Sigmoid colon (tissue), 6 donors: ENCODE measurements at regions not wholly inside any gene's neighbourhood (a gene's known extent, or its start where the extent isn't known, plus 50 kb on each side); places are given as distances from the start of the nearest gene placed in this dataset.
"Not testable (repeated sequence)": the region's sequence is repeated elsewhere in the genome, so short reads cannot be mapped to it uniquely, and the experiment has no call there.

ENCODE experiments used
- DNase-seq: peaks from one replicate; pipeline ENCODE4 v3.0.0-alpha.2; 2019
- H3K27ac ChIP-seq, 4 donors: fragments of 200-600 bp; sonication (generic); one replicate each; pipeline ENCODE4 v1.5.1; 2016 to 2019; ENCODE audit warnings: mild to moderate bottlenecking in 1 of 4
- H3K27me3 ChIP-seq, 3 donors: fragments of 200-600 bp; sonication (generic); one replicate each; pipeline ENCODE4 v1.5.1; 2019; ENCODE audit warnings: mild to moderate bottlenecking in 1 of 3
- H3K36me3 ChIP-seq, 4 donors: fragments of 200-600 bp; sonication (generic); one replicate each; pipeline ENCODE4 v1.5.1; 2016 to 2019
- H3K4me1 ChIP-seq, 4 donors: fragments of 200-600 bp; sonication (generic); one replicate each; pipeline ENCODE4 v1.5.1; 2017 to 2019
- H3K4me3 ChIP-seq, 4 donors: fragments of 200-600 bp; sonication (generic); one replicate each; pipeline ENCODE4 v1.5.1; 2017 to 2019; ENCODE audit warnings: mild to moderate bottlenecking in 2 of 4, moderate library complexity in 1 of 4
- H3K9me3 ChIP-seq, 4 donors: fragments of 200-600 bp in 3 of 4; sonication (generic) in 3 of 4; one replicate each; pipeline versions ENCODE4 v1.5.1 to v1.6.1; 2013 to 2019
- CTCF ChIP-seq, 4 experiments: fragments of 450-650 bp in 3 of 4; fragments of 200-600 bp in 1 of 4; IDR thresholded peaks; one replicate each; pipeline ENCODE4 v1.5.1; 2016 to 2019; ENCODE audit warnings: antibody characterized with exemption in 4 of 4, mild to moderate bottlenecking in 3 of 4, moderate library complexity in 2 of 4
- EP300 ChIP-seq, 4 donors: sonication (generic); formaldehyde crosslinking; IDR thresholded peaks; one replicate each; pipeline ENCODE4 v1.6.1; 2017; ENCODE audit warnings: antibody characterized with exemption in 4 of 4
- POLR2A ChIP-seq, 2 donors: fragments of 450-650 bp; IDR thresholded peaks; one replicate each; pipeline ENCODE4 v1.6.1; 2016; ENCODE audit warnings: antibody characterized with exemption in 2 of 2, mild to moderate bottlenecking in 2 of 2, moderate library complexity in 2 of 2
- POLR2AphosphoS5 ChIP-seq, 4 donors: sonication (generic); formaldehyde crosslinking; IDR thresholded peaks; one replicate each; pipeline ENCODE4 v1.6.1; 2017; ENCODE audit warnings: antibody characterized with exemption in 4 of 4
- WGBS, 2 donors: extraction: QIAGEN DNeasy Blood & Tissue Kit; methylation state at CpG; one replicate each; pipeline ENCODE4 v1.1.7; 2013; 5-methylcytosine and 5-hydroxymethylcytosine counted together
- intact Hi-C: fragments of 100-400 bp; cut with DNase I; formaldehyde crosslinking; loops from one replicate; pipeline ENCODE4 v1.15.1; 2023
- donor health status: healthy with polysubstance abuse.
- donor health status: healthy.

- Histone ChIP-seq H3K27ac (no peak overlapping the region), H3K4me3 (no peak overlapping the region), H3K27me3 (no peaks in the 10 kb centered on the region), H3K4me1 (peaks cover 0 to 6% (median 3%) of the 10 kb centered on the region in 4 donors), H3K9me3 (peaks cover 0 to 7% (median 0%) of the 10 kb centered on the region in 4 donors), H3K36me3 (no peaks in the 10 kb centered on the region)
- WGBS, 2 donors: 87 to 94% methylated on average over 3 of the region's 3 CpGs
- no peak for DNase-seq
- intact Hi-C loops: no loop called here
- no peak for TF ChIP-seq POLR2AphosphoS5 (IDR thresholded peaks at IDR 0.05)
- no peak for TF ChIP-seq EP300 (IDR thresholded peaks at IDR 0.05)
- no peak for TF ChIP-seq POLR2A (IDR thresholded peaks at IDR 0.05)
- TF ChIP-seq CTCF (IDR thresholded peaks at IDR 0.05): no peak
These were observed 89.9 kb upstream of the KCNMA1 start for GRCh38 chr10:77727481-77727880.

GRCh38 chr10:77726732-77727131, 89.1 kb upstream of the KCNMA1 start:
- Histone ChIP-seq H3K4me1 (peaks cover 0 to 6% (median 3%) of the 10 kb centered on the region in 4 donors), H3K36me3 (no peaks in the 10 kb centered on the region), H3K9me3 (peaks cover 0 to 7% (median 0%) of the 10 kb centered on the region in 4 donors), H3K27ac (no peak overlapping the region), H3K4me3 (no peak overlapping the region), H3K27me3 (no peaks in the 10 kb centered on the region)
- no peak for DNase-seq
- WGBS, 2 donors: 60 to 78% methylated on average over 3 of the region's 3 CpGs
- TF ChIP-seq POLR2AphosphoS5 (IDR thresholded peaks at IDR 0.05) (no peak), POLR2A (IDR thresholded peaks at IDR 0.05) (no peak), CTCF (IDR thresholded peaks at IDR 0.05) (no peak), EP300 (IDR thresholded peaks at IDR 0.05) (no peak)
- intact Hi-C loops: no loop called here

- WGBS, 2 donors: 96 to 97% methylated on average over 1 of the region's 1 CpG
- Histone ChIP-seq H3K9me3 (peaks cover 0 to 7% (median 0%) of the 10 kb centered on the region in 4 donors), H3K4me3 (no peak overlapping the region), H3K4me1 (peaks cover 0 to 6% (median 3%) of the 10 kb centered on the region in 4 donors), H3K27me3 (no peaks in the 10 kb centered on the region), H3K27ac (no peak overlapping the region), H3K36me3 (no peaks in the 10 kb centered on the region)
- DNase-seq: no peak
- TF ChIP-seq POLR2A (IDR thresholded peaks at IDR 0.05): no peak
- no peak for TF ChIP-seq POLR2AphosphoS5 (IDR thresholded peaks at IDR 0.05)
- no peak for TF ChIP-seq EP300 (IDR thresholded peaks at IDR 0.05)
- no peak for TF ChIP-seq CTCF (IDR thresholded peaks at IDR 0.05)
- intact Hi-C loops: no loop called here
These were observed 88.7 kb upstream of the KCNMA1 start for GRCh38 chr10:77726301-77726700.

GRCh38 chr10:77724820-77725219, 87.2 kb upstream of the KCNMA1 start:
- Histone ChIP-seq H3K4me3 (no peak overlapping the region), H3K9me3 (peaks cover 0 to 7% (median 0%) of the 10 kb centered on the region in 4 donors), H3K27ac (no peak overlapping the region), H3K27me3 (no peaks in the 10 kb centered on the region), H3K4me1 (peaks cover 0 to 6% (median 3%) of the 10 kb centered on the region in 4 donors), H3K36me3 (no peaks in the 10 kb centered on the region)
- TF ChIP-seq EP300 (IDR thresholded peaks at IDR 0.05): no peak
- no peak for TF ChIP-seq POLR2AphosphoS5 (IDR thresholded peaks at IDR 0.05)
- no peak for TF ChIP-seq POLR2A (IDR thresholded peaks at IDR 0.05)
- no peak for TF ChIP-seq CTCF (IDR thresholded peaks at IDR 0.05)
- WGBS, 2 donors: 70 to 84% methylated on average over 2 of the region's 2 CpGs
- DNase-seq: no peak
- intact Hi-C loops: no loop called here

GRCh38 chr10:77723376-77723775, 85.8 kb upstream of the KCNMA1 start:
- no peak for DNase-seq
- H3K36me3 ChIP-seq: no peaks in the 10 kb centered on the region
- H3K27me3 ChIP-seq: no peaks in the 10 kb centered on the region
- TF ChIP-seq EP300 (IDR thresholded peaks at IDR 0.05) (no peak), POLR2A (IDR thresholded peaks at IDR 0.05) (no peak), CTCF (IDR thresholded peaks at IDR 0.05) (no peak), POLR2AphosphoS5 (IDR thresholded peaks at IDR 0.05) (no peak)
- H3K9me3 ChIP-seq: peaks cover 0 to 7% (median 0%) of the 10 kb centered on the region in 4 donors
- no peak overlapping the region for H3K4me3 ChIP-seq
- peaks cover 0 to 6% (median 3%) of the 10 kb centered on the region in 4 donors for H3K4me1 ChIP-seq
- H3K27ac ChIP-seq: no peak overlapping the region
- WGBS, 2 donors: 73 to 78% methylated on average over 5 of the region's 5 CpGs
- intact Hi-C loops: no loop called here

- H3K27me3 ChIP-seq, H3K36me3 ChIP-seq, intact Hi-C loops, H3K9me3 ChIP-seq, H3K4me1 ChIP-seq, DNase-seq, H3K4me3 ChIP-seq, H3K27ac ChIP-seq: not testable (repeated sequence)
- 41 to 50% methylated on average over 3 of the region's 3 CpGs for WGBS, 2 donors
These were observed 85.3 kb upstream of the KCNMA1 start for GRCh38 chr10:77722956-77723355.
